ENCODE measurements at regions not wholly inside any gene's neighbourhood (a gene's known extent, or its start where the extent isn't known, plus 50 kb on each side); places are given as distances from the start of the nearest gene placed in this dataset.
"Not testable (repeated sequence)": the region's sequence is repeated elsewhere in the genome, so short reads cannot be mapped to it uniquely, and the experiment has no call there.

- no peak for DNase-seq
- H3K79me1 ChIP-seq (replicated peaks; ENCODE audit: low read length, poor library complexity, severe bottlenecking) = no peaks in the 10 kb centered on the region
- H2AK5ac ChIP-seq (ENCODE audit: low read length, severe bottlenecking) = no peak overlapping the region
- H3K18ac ChIP-seq (ENCODE audit: low read depth in 1 of 2, low read length in 2 of 2) = no peak overlapping the region
- no peak overlapping the region for H4K8ac ChIP-seq (ENCODE audit: low read length)
- no peaks in the 10 kb centered on the region for H3K4me1 ChIP-seq (ENCODE audit: control insufficient read depth, insufficient read depth, low read depth, low read length)
- H2BK5ac ChIP-seq (ENCODE audit: low read depth, low read length, poor library complexity, severe bottlenecking) = no peak overlapping the region
- no peak overlapping the region for H2BK120ac ChIP-seq (ENCODE audit: low read depth, low read length)
- no peaks in the 10 kb centered on the region for H3K9me3 ChIP-seq (ENCODE audit: control insufficient read depth, low read length)
- H4K91ac ChIP-seq (ENCODE audit: low read length) = no peak overlapping the region
- H3K4me2 ChIP-seq (ENCODE audit: low read length, poor library complexity, severe bottlenecking) = no peak overlapping the region
- no peak overlapping the region for H3K9ac ChIP-seq (ENCODE audit: low read length)
- no peak overlapping the region for H3K4ac ChIP-seq (ENCODE audit: low read depth in 1 of 2, low read length in 2 of 2)
- H3K36me3 ChIP-seq (ENCODE audit: control insufficient read depth in 1 of 2, insufficient read depth in 2 of 2, low read depth in 1 of 2, low read length in 2 of 2) = no peaks in the 10 kb centered on the region
- H3K23ac ChIP-seq (ENCODE audit: low read length in 2 of 2) = no peak overlapping the region
- WGBS = 59% methylated on average over 2 of the region's 2 CpGs
- no peak overlapping the region for H2AFZ ChIP-seq (ENCODE audit: low read depth, low read length)
- no peak overlapping the region for H2BK15ac ChIP-seq (ENCODE audit: low read depth, poor library complexity, severe bottlenecking)
- no peaks in the 10 kb centered on the region for H3K27me3 ChIP-seq (ENCODE audit: control insufficient read depth in 1 of 2, insufficient read depth in 1 of 2, low read length in 2 of 2)
- H3K14ac ChIP-seq (ENCODE audit: low read length in 2 of 2) = no peak overlapping the region
- no peak overlapping the region for H2BK12ac ChIP-seq (ENCODE audit: low read length in 2 of 2)
- no peak overlapping the region for H3K4me3 ChIP-seq (ENCODE audit: insufficient read depth in 1 of 2, low read depth in 1 of 2, low read length in 2 of 2)
- no peak overlapping the region for H3K27ac ChIP-seq (ENCODE audit: low read length, poor library complexity, severe bottlenecking)
These were observed 168.7 kb downstream of the POTEB3 start for GRCh38 chr15:21271566-21271965.

- Histone ChIP-seq H2AK5ac (ENCODE audit: low read length, severe bottlenecking) (no peak overlapping the region), H2BK120ac (ENCODE audit: low read depth, low read length) (no peak overlapping the region), H2BK5ac (ENCODE audit: low read depth, low read length, poor library complexity, severe bottlenecking) (no peak overlapping the region), H3K18ac (ENCODE audit: low read depth in 1 of 2, low read length in 2 of 2) (no peak overlapping the region), H2BK15ac (ENCODE audit: low read depth, poor library complexity, severe bottlenecking) (no peak overlapping the region), H2BK12ac (ENCODE audit: low read length in 2 of 2) (no peak overlapping the region), H4K91ac (ENCODE audit: low read length) (no peak overlapping the region), H3K23ac (ENCODE audit: low read length in 2 of 2) (no peak overlapping the region), H3K4me1 (ENCODE audit: control insufficient read depth, insufficient read depth, low read depth, low read length) (no peaks in the 10 kb centered on the region), H4K8ac (ENCODE audit: low read length) (no peak overlapping the region), H3K79me1 (replicated peaks; ENCODE audit: low read length, poor library complexity, severe bottlenecking) (no peaks in the 10 kb centered on the region), H2AFZ (ENCODE audit: low read depth, low read length) (no peak overlapping the region), H3K27me3 (ENCODE audit: control insufficient read depth in 1 of 2, insufficient read depth in 1 of 2, low read length in 2 of 2) (no peaks in the 10 kb centered on the region), H3K4me3 (ENCODE audit: insufficient read depth in 1 of 2, low read depth in 1 of 2, low read length in 2 of 2) (no peak overlapping the region), H3K4me2 (ENCODE audit: low read length, poor library complexity, severe bottlenecking) (no peak overlapping the region), H3K14ac (ENCODE audit: low read length in 2 of 2) (no peak overlapping the region), H3K9ac (ENCODE audit: low read length) (no peak overlapping the region), H3K9me3 (ENCODE audit: control insufficient read depth, low read length) (no peaks in the 10 kb centered on the region), H3K27ac (ENCODE audit: low read length, poor library complexity, severe bottlenecking) (no peak overlapping the region), H3K36me3 (ENCODE audit: control insufficient read depth in 1 of 2, insufficient read depth in 2 of 2, low read depth in 1 of 2, low read length in 2 of 2) (no peaks in the 10 kb centered on the region), H3K4ac (ENCODE audit: low read depth in 1 of 2, low read length in 2 of 2) (no peak overlapping the region)
- WGBS = 46% methylated on average over 3 of the region's 3 CpGs
- DNase-seq = no peak
These were observed 169.8 kb downstream of the POTEB3 start for GRCh38 chr15:21270474-21270873.

- not testable (repeated sequence) for H3K9me3 ChIP-seq (ENCODE audit: control insufficient read depth, low read length); H2BK5ac ChIP-seq (ENCODE audit: low read depth, low read length, poor library complexity, severe bottlenecking)
- WGBS = 72% methylated on average over 4 of the region's 4 CpGs
These were observed 170.6 kb downstream of the POTEB3 start for GRCh38 chr15:21269673-21270072.

GRCh38 chr15:21269121-21269520 is 171.2 kb downstream of the POTEB3 start:
- no peak overlapping the region for H2BK15ac ChIP-seq (ENCODE audit: low read depth, poor library complexity, severe bottlenecking)
- no peak overlapping the region for H3K14ac ChIP-seq (ENCODE audit: low read length in 2 of 2)
- 91% methylated on average over 6 of the region's 8 CpGs for WGBS
- no peak overlapping the region for H3K9ac ChIP-seq (ENCODE audit: low read length)
- H3K4me1 ChIP-seq (ENCODE audit: control insufficient read depth, insufficient read depth, low read depth, low read length) = no peaks in the 10 kb centered on the region
- H3K18ac ChIP-seq (ENCODE audit: low read depth in 1 of 2, low read length in 2 of 2) = no peak overlapping the region
- no peaks in the 10 kb centered on the region for H3K79me1 ChIP-seq (replicated peaks; ENCODE audit: low read length, poor library complexity, severe bottlenecking)
- no peaks in the 10 kb centered on the region for H3K9me3 ChIP-seq (ENCODE audit: control insufficient read depth, low read length)
- no peaks in the 10 kb centered on the region for H3K27me3 ChIP-seq (ENCODE audit: control insufficient read depth in 1 of 2, insufficient read depth in 1 of 2, low read length in 2 of 2)
- no peak overlapping the region for H4K91ac ChIP-seq (ENCODE audit: low read length)
- no peaks in the 10 kb centered on the region for H3K36me3 ChIP-seq (ENCODE audit: control insufficient read depth in 1 of 2, insufficient read depth in 2 of 2, low read depth in 1 of 2, low read length in 2 of 2)
- no peak overlapping the region for H3K4ac ChIP-seq (ENCODE audit: low read depth in 1 of 2, low read length in 2 of 2)
- no peak for DNase-seq
- no peak overlapping the region for H3K23ac ChIP-seq (ENCODE audit: low read length in 2 of 2)
- no peak overlapping the region for H3K27ac ChIP-seq (ENCODE audit: low read length, poor library complexity, severe bottlenecking)
- no peak overlapping the region for H3K4me3 ChIP-seq (ENCODE audit: insufficient read depth in 1 of 2, low read depth in 1 of 2, low read length in 2 of 2)
- H2BK12ac ChIP-seq (ENCODE audit: low read length in 2 of 2) = no peak overlapping the region
- no peak overlapping the region for H3K4me2 ChIP-seq (ENCODE audit: low read length, poor library complexity, severe bottlenecking)
- H2BK5ac ChIP-seq (ENCODE audit: low read depth, low read length, poor library complexity, severe bottlenecking) = no peak overlapping the region
- H4K8ac ChIP-seq (ENCODE audit: low read length) = no peak overlapping the region
- H2AK5ac ChIP-seq (ENCODE audit: low read length, severe bottlenecking) = no peak overlapping the region
- no peak overlapping the region for H2BK120ac ChIP-seq (ENCODE audit: low read depth, low read length)
- H2AFZ ChIP-seq (ENCODE audit: low read depth, low read length) = no peak overlapping the region

More at GRCh38 chr15:21269673-21270072, 170.6 kb downstream of the POTEB3 start:
- DNase-seq; H4K8ac ChIP-seq (ENCODE audit: low read length); H3K27ac ChIP-seq (ENCODE audit: low read length, poor library complexity, severe bottlenecking); H3K4me2 ChIP-seq (ENCODE audit: low read length, poor library complexity, severe bottlenecking); H3K14ac ChIP-seq (ENCODE audit: low read length in 2 of 2); H2AFZ ChIP-seq (ENCODE audit: low read depth, low read length); H3K4ac ChIP-seq (ENCODE audit: low read depth in 1 of 2, low read length in 2 of 2); H2BK12ac ChIP-seq (ENCODE audit: low read length in 2 of 2); H3K4me1 ChIP-seq (ENCODE audit: control insufficient read depth, insufficient read depth, low read depth, low read length); H3K4me3 ChIP-seq (ENCODE audit: insufficient read depth in 1 of 2, low read depth in 1 of 2, low read length in 2 of 2); H3K36me3 ChIP-seq (ENCODE audit: control insufficient read depth in 1 of 2, insufficient read depth in 2 of 2, low read depth in 1 of 2, low read length in 2 of 2); H3K79me1 ChIP-seq (replicated peaks; ENCODE audit: low read length, poor library complexity, severe bottlenecking); H3K23ac ChIP-seq (ENCODE audit: low read length in 2 of 2); H3K9ac ChIP-seq (ENCODE audit: low read length); H2BK120ac ChIP-seq (ENCODE audit: low read depth, low read length); H3K27me3 ChIP-seq (ENCODE audit: control insufficient read depth in 1 of 2, insufficient read depth in 1 of 2, low read length in 2 of 2); H3K18ac ChIP-seq (ENCODE audit: low read depth in 1 of 2, low read length in 2 of 2); H4K91ac ChIP-seq (ENCODE audit: low read length); H2AK5ac ChIP-seq (ENCODE audit: low read length, severe bottlenecking); H2BK15ac ChIP-seq (ENCODE audit: low read depth, poor library complexity, severe bottlenecking): not testable (repeated sequence)
